ENCODE measurements at regions not wholly inside any gene's neighbourhood (a gene's known extent, or its start where the extent isn't known, plus 50 kb on each side); places are given as distances from the start of the nearest gene placed in this dataset.

DNA sequence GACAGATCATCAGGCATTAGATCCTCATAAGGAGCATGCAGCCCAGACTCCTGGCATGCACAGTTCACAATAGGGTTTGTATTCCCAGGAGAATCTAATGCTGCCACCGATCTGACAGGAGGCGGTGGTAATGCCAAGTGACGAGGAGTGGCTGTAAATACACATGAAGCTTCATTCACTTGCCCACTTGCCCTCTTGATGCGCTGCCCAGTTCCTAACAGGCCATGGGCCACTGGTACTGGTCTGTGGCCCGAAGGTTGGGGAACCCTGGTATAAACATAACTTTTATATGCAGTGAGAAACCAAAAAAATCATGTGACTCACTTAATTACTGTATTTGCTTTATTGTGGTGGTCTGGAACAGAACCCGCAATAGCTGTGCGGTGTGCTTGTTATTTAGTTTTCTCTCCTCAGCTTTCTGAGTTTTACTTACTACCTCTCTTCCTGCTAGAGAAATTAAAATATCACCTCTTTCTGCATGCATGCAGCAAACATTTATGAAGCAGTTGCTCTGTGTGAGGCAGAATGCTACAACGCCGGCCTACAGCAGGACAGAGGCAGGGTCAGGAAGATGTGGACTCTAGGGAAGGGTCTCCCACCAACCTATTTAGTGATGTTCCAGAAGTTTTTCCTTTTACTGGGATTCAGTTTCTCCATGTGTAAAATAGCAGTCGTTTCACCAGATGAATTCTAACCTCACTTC, 151.3 kb downstream of the MAF start:
- TF ChIP-seq, protein P1, sequence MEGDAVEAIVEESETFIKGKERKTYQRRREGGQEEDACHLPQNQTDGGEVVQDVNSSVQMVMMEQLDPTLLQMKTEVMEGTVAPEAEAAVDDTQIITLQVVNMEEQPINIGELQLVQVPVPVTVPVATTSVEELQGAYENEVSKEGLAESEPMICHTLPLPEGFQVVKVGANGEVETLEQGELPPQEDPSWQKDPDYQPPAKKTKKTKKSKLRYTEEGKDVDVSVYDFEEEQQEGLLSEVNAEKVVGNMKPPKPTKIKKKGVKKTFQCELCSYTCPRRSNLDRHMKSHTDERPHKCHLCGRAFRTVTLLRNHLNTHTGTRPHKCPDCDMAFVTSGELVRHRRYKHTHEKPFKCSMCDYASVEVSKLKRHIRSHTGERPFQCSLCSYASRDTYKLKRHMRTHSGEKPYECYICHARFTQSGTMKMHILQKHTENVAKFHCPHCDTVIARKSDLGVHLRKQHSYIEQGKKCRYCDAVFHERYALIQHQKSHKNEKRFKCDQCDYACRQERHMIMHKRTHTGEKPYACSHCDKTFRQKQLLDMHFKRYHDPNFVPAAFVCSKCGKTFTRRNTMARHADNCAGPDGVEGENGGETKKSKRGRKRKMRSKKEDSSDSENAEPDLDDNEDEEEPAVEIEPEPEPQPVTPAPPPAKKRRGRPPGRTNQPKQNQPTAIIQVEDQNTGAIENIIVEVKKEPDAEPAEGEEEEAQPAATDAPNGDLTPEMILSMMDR (IDR thresholded peaks at IDR 0.05), result no peak
- H3K9me3 ChIP-seq, result no peaks in the 10 kb centered on the region
- no peak overlapping the region for H3K4me3 ChIP-seq
- DNase-seq (ENCODE audit: low spot score), result no peak
- no peak overlapping the region for H3K27ac ChIP-seq
- H3K27me3 ChIP-seq, result no peaks in the 10 kb centered on the region
- H3K36me3 ChIP-seq, result no peaks in the 10 kb centered on the region
- H3K4me1 ChIP-seq, result no peaks in the 10 kb centered on the region

DNA sequence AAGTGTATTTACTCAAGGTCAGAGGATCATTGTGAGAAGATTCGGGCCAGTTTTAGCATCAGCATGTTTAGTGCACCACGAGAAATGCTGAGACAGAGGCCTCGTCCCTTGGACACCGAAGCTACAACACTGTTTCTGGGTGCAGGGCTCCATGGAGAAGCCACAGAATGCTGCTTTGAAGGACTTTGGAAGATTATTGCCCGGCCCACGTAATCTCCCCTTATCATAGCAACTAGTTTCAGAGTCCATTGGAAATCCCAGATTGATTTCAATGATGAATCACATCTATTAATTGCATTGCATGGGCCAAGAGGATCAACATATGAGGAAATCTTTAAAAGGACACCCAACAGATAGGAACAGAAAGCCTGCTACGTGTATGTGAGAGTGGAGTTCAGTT, 156.0 kb downstream of the MAF start:
- Histone ChIP-seq H3K36me3 (no peaks in the 10 kb centered on the region), H3K4me3 (no peak overlapping the region), H3K27me3 (no peaks in the 10 kb centered on the region), H3K9me3 (no peaks in the 10 kb centered on the region), H3K27ac (no peak overlapping the region), H3K4me1 (no peaks in the 10 kb centered on the region)
- TF ChIP-seq, protein P1 (IDR thresholded peaks at IDR 0.05), result no peak
- DNase-seq (ENCODE audit: low spot score), result no peak

DNA sequence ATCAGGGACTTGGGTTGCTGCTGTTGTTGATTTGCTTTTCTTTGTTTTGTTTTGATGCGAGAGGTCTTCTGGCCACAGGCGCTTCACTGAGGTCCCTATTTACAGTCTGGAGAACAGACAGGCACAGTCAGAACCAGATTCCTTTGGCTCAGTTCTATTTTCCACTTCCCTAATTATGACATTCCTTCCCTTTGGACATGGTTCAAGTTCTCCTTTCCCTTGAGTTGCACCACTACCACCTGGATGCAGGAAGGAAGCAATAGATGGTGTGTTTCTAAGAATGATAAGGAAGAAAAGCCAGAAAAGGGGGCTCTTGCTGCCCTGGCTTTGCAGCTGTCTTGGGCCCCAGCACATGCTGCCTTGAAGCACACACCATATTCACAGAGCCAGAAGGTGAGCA, 160.6 kb downstream of the MAF start:
- no peaks in the 10 kb centered on the region for H3K27me3 ChIP-seq
- DNase-seq (ENCODE audit: low spot score), result no peak
- H3K9me3 ChIP-seq, result no peaks in the 10 kb centered on the region
- peaks cover 0 to 17% of the 10 kb centered on the region in 2 donors for H3K4me1 ChIP-seq
- no peaks in the 10 kb centered on the region for H3K36me3 ChIP-seq
- no peak overlapping the region for H3K27ac ChIP-seq
- no peak overlapping the region for H3K4me3 ChIP-seq
- TF ChIP-seq, protein P1 (IDR thresholded peaks at IDR 0.05), result no peak

DNA sequence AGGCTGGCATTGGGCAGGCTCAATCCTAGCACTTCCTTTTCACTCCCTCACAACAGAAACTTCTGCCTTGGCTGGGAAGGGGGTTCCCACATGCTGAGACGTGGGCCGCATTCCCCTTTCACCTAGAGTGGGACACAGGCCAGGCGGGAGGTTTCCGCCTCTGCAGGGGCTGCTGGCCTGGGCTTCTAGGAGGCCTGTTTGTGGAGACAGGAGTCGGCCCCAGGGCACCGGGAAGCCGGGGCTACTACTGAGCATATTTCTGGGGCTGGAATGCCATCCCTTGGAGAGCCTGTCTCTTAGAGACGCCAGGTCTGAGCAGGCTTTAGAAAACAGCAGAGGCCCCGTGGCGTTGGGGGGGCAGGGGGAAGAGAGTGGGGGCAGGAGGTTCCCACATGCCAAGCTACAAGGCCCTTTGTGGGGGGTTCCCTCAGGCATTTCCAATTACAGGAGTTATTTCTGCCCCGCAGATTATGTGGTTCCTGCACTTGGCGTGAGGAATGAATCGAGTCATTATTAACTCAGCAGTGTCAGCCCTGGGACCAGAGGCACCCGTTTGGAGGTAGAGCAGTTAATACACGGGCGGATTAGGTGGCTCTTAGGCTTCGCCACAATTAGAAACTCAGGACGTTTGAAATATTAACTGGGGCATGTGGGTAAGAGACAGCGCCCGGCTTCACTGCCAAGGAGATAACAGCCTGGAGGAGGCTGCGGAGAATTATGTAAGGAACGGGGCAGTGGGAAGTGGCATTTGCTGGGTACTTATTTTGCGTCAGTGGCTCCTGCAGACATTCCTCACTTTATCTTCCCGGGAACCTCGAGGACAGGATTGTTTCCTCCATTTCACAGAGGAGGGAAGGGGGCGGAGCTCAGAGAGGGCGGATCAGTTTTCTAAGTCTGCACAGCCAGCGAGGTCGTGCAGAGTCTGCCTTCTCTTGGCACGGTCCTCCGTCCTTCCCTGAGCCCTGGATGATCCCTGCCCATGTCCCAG, 162.5 kb downstream of the MAF start:
- peak overlapping the region in 1 of 2 donors; percentile 33 for H3K4me3 ChIP-seq
- H3K9me3 ChIP-seq, result no peaks in the 10 kb centered on the region
- H3K27me3 ChIP-seq, result no peaks in the 10 kb centered on the region
- H3K36me3 ChIP-seq, result no peaks in the 10 kb centered on the region
- no peak overlapping the region for H3K27ac ChIP-seq
- peak; percentile 70 for DNase-seq (ENCODE audit: low spot score)
- TF ChIP-seq, protein P1 (IDR thresholded peaks at IDR 0.05), result no peak
- H3K4me1 ChIP-seq, result peaks cover 0 to 17% of the 10 kb centered on the region in 2 donors

DNA sequence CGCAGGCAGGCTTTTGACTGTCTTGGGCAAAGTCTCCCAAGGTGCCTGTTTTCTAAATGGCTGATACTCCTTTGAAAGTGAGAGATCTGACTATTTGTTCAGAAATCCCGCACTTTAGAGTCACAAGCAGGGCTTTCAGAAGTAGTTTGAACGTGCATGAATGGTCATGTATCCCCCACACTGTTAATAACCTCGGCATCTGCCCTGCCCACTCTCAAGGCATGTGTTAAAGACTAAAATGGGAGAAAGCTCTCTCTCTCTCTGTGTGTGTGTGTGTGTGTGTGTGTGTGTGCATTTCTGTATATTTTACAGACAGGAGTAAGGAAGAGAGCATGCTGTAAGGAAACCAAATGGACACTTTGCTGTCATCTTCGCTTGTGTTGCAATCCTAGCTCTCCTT, 163.7 kb downstream of the MAF start:
- no peak for DNase-seq (ENCODE audit: low spot score)
- Histone ChIP-seq H3K4me3 (no peak overlapping the region), H3K27ac (no peak overlapping the region), H3K27me3 (no peaks in the 10 kb centered on the region), H3K36me3 (no peaks in the 10 kb centered on the region), H3K9me3 (no peaks in the 10 kb centered on the region), H3K4me1 (peaks cover 0 to 17% of the 10 kb centered on the region in 2 donors)
- TF ChIP-seq, protein P1 (IDR thresholded peaks at IDR 0.05), result no peak
